MCF 10A (cell line): ENCODE measurements at regions not wholly inside any gene's neighbourhood (a gene's known extent, or its start where the extent isn't known, plus 50 kb on each side); places are given as distances from the start of the nearest gene placed in this dataset.

Experiments used
- BruUV-seq: library from RNA; stranded (reverse); fragments of 400-500 nt; replicated peaks from 2 replicates; lab custom pipeline; 2021; lab: Mats Ljungman, UMichigan
- CTCF ChIA-PET: fragments of 300-600 bp; sonication (Branson Sonifier 250); formaldehyde crosslinking; extraction: SDS; loops from one replicate; lab custom pipeline; 2021; ENCODE audit warnings: antibody characterized with exemption, inconsistent platforms; lab: Yijun Ruan, JAX
- POLR2A ChIA-PET: fragments of 300-600, 350-650 bp; sonication (Branson Sonifier 250); formaldehyde crosslinking; extraction: SDS; loops from one replicate; lab custom pipeline; 2020; ENCODE audit warnings: antibody characterized with exemption, inconsistent platforms; lab: Yijun Ruan, JAX
- DNase-seq: peaks from one replicate; pipeline ENCODE4 v3.0.0-alpha.2; 2018; ENCODE audit not compliant: unreplicated experiment
- H3K27ac Mint-ChIP-seq: one replicate; pipeline ENCODE4 v1.8.0; 2022; ENCODE audit warnings: mild to moderate bottlenecking, low read depth, mixed read lengths; ENCODE audit not compliant: unreplicated experiment
- H3K27me3 Mint-ChIP-seq: one replicate; pipeline ENCODE4 v1.8.0; 2022; ENCODE audit warnings: mixed read lengths; ENCODE audit not compliant: insufficient read depth, unreplicated experiment
- H3K36me3 Mint-ChIP-seq: one replicate; pipeline ENCODE4 v1.8.0; 2022; ENCODE audit warnings: mild to moderate bottlenecking, moderate library complexity, mixed read lengths; ENCODE audit not compliant: insufficient read depth, unreplicated experiment
- H3K4me1 Mint-ChIP-seq: one replicate; pipeline ENCODE4 v1.8.0; 2022; ENCODE audit warnings: mixed read lengths; ENCODE audit not compliant: insufficient read depth, unreplicated experiment
- H3K4me3 Mint-ChIP-seq: one replicate; pipeline ENCODE4 v1.8.0; 2022; ENCODE audit warnings: mild to moderate bottlenecking, moderate library complexity, mixed read lengths; ENCODE audit not compliant: unreplicated experiment
- H3K9me3 Mint-ChIP-seq: one replicate; pipeline ENCODE4 v1.8.0; 2022; ENCODE audit warnings: mixed read lengths; ENCODE audit not compliant: unreplicated experiment
- CTCF ChIP-seq: fragments of 200-600 bp; IDR thresholded peaks from one replicate; pipeline ENCODE4 v1.8.0; 2022; ENCODE audit warnings: antibody characterized with exemption, mild to moderate bottlenecking; ENCODE audit not compliant: unreplicated experiment
- intact Hi-C: fragments of 100-400 bp; cut with micrococcal nuclease; formaldehyde crosslinking; loops from 2 replicates; pipeline ENCODE4 v1.14.1; 2022

GRCh38 chr10:129372172-129372571 is 94.9 kb upstream of the MGMT start:
- Mint-ChIP-seq H3K36me3 (no peaks in the 10 kb centered on the region), H3K27me3 (peaks cover 17% of the 10 kb centered on the region), H3K9me3 (peaks cover 7% of the 10 kb centered on the region), H3K27ac (no peak overlapping the region), H3K4me3 (no peak overlapping the region), H3K4me1 (no peaks in the 10 kb centered on the region)
- intact Hi-C loops, result no loop called here
- no TSS peak for BruUV-seq
- CTCF ChIA-PET, result no interaction called here
- DNase-seq, result no peak
- POLR2A ChIA-PET, result no interaction called here
- no peak for TF ChIP-seq CTCF

- no peak for TF ChIP-seq CTCF
- H3K9me3 Mint-ChIP-seq, result peaks cover 7% of the 10 kb centered on the region
- no peaks in the 10 kb centered on the region for H3K4me1 Mint-ChIP-seq
- intact Hi-C loops, result no loop called here
- no peaks in the 10 kb centered on the region for H3K36me3 Mint-ChIP-seq
- no peak for DNase-seq
- ChIA-PET POLR2A (interaction anchor here (0.7 kb wide), 1 partner anchor 880 kb away, joined by 4 read pairs; no protein-coding TSS in a partner anchor), CTCF (interaction anchor here (0.7 kb wide), 1 partner anchor 43 kb away, joined by 5 read pairs; no protein-coding TSS in a partner anchor)
- BruUV-seq, result no TSS peak
- H3K4me3 Mint-ChIP-seq, result no peak overlapping the region
- H3K27ac Mint-ChIP-seq, result no peak overlapping the region
- peaks cover 17% of the 10 kb centered on the region for H3K27me3 Mint-ChIP-seq
These were observed 93.8 kb upstream of the MGMT start for GRCh38 chr10:129373231-129373630.

- no peak for DNase-seq
- Mint-ChIP-seq H3K27me3 (peaks cover 16% of the 10 kb centered on the region), H3K4me3 (no peak overlapping the region), H3K36me3 (no peaks in the 10 kb centered on the region), H3K27ac (no peak overlapping the region), H3K4me1 (no peaks in the 10 kb centered on the region), H3K9me3 (peaks cover 7% of the 10 kb centered on the region)
- no TSS peak for BruUV-seq
- intact Hi-C loops, result no loop called here
- no peak for TF ChIP-seq CTCF
- ChIA-PET POLR2A (no interaction called here), CTCF (no interaction called here)
These were observed 93.3 kb upstream of the MGMT start for GRCh38 chr10:129373718-129374117.

GRCh38 chr10:129375171-129375570 is 91.9 kb upstream of the MGMT start:
- H3K9me3 Mint-ChIP-seq, result peaks cover 7% of the 10 kb centered on the region
- no peak overlapping the region for H3K4me3 Mint-ChIP-seq
- no peak overlapping the region for H3K27ac Mint-ChIP-seq
- intact Hi-C loops, result no loop called here
- no peak for DNase-seq
- no peaks in the 10 kb centered on the region for H3K4me1 Mint-ChIP-seq
- H3K27me3 Mint-ChIP-seq, result peaks cover 1% of the 10 kb centered on the region
- H3K36me3 Mint-ChIP-seq, result no peaks in the 10 kb centered on the region
- CTCF ChIA-PET, result no interaction called here
- no TSS peak for BruUV-seq
- TF ChIP-seq CTCF, result no peak
- POLR2A ChIA-PET, result no interaction called here
